Stimulated activated CD8-positive, alpha-beta memory T cell treated with anti-CD3 and anti-CD28 coated beads, Interleukin-2, amount 100 ng/mL, for 48 hours (primary cell): ENCODE measurements at regions not wholly inside any gene's neighbourhood (a gene's known extent, or its start where the extent isn't known, plus 50 kb on each side); places are given as distances from the start of the nearest gene placed in this dataset.

Experiments used
- DNase-seq, 2 donors: peaks; one replicate each; pipeline ENCODE4 v3.0.0-alpha.2; 2020; ENCODE audit warnings: low read depth in 2 of 2

- DNase-seq: no peak
These were observed 82.6 kb upstream of the CCL2 start for GRCh38 chr17:34172390-34172918.

- DNase-seq: no peak
These were observed 81.8 kb upstream of the CCL2 start for GRCh38 chr17:34173241-34173640.

- DNase-seq: no peak
These were observed 80.6 kb upstream of the CCL2 start for GRCh38 chr17:34174496-34174895.

- DNase-seq: no peak
These were observed 78.6 kb upstream of the CCL2 start for GRCh38 chr17:34176440-34176839.

GRCh38 chr17:34177642-34178041 is 77.4 kb upstream of the CCL2 start:
- DNase-seq: no peak

GRCh38 chr17:34178092-34178491 is 77.0 kb upstream of the CCL2 start:
- no peak for DNase-seq

GRCh38 chr17:34182036-34182803 is 72.9 kb upstream of the CCL2 start:
- no peak for DNase-seq

- no peak for DNase-seq
These were observed 59.1 kb upstream of the CCL2 start for GRCh38 chr17:34195987-34196386.

- no peak for DNase-seq
These were observed 56.6 kb upstream of the CCL2 start for GRCh38 chr17:34198519-34198918.

- DNase-seq: no peak
These were observed 55.6 kb upstream of the CCL2 start for GRCh38 chr17:34199454-34199853.

GRCh38 chr17:34199932-34200534 is 55.1 kb upstream of the CCL2 start:
- peak; percentile 23 to 32 for DNase-seq

GRCh38 chr17:34201225-34201624 is 53.9 kb upstream of the CCL2 start:
- no peak for DNase-seq

- DNase-seq: no peak
These were observed 53.3 kb upstream of the CCL2 start for GRCh38 chr17:34201767-34202166.

- DNase-seq: no peak
These were observed 52.0 kb upstream of the CCL2 start for GRCh38 chr17:34203018-34203638.

GRCh38 chr17:34204402-34204801 is 50.7 kb upstream of the CCL2 start:
- no peak for DNase-seq
